ENCODE measurements at regions not wholly inside any gene's neighbourhood (a gene's known extent, or its start where the extent isn't known, plus 50 kb on each side); places are given as distances from the start of the nearest gene placed in this dataset.
"Not testable (repeated sequence)": the region's sequence is repeated elsewhere in the genome, so short reads cannot be mapped to it uniquely, and the experiment has no call there.

DNA sequence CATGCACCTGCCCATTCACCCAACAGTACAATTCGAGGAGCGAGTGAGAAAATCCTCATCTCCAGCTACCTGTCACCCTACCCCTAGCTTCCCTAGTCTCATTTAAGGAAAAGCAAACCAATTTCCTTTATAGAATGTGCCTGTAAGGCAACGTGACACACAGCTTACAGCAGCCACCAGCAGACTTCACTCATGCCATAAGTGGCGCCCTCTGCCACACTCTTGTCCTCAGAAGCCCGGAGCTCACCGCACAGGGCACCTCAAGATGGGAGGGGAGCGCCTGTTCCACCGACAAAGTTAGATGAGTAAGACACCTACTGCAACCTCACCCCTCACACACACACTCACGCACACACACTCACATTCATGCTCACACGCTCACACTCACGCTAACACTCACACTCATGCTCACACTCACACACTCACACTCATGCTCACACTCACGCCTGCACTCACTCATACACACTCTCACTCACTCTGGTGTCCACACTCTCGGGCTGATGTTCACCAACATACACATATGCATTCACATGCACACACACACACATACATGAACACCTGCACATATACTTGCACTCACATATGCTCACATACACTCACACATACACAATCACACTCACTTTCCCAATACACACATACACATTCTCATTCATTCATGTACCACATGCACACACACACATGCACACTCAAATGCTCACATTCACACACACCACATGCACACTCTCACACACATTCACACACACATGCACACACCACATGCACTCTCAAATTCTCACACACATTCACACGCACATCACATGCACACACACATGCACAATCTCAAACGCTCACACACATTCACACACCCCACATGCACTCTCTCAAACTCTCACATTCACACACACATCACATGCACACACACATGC, 170.7 kb downstream of the PSMG1 start:
- intact Hi-C loops (cut with DNase I), result no loop called here
- no peak for DNase-seq

GRCh38 chr21:39011911-39012310, 171.3 kb downstream of the PSMG1 start:
- intact Hi-C loops (cut with DNase I), result no loop called here
- DNase-seq, result no peak

DNA sequence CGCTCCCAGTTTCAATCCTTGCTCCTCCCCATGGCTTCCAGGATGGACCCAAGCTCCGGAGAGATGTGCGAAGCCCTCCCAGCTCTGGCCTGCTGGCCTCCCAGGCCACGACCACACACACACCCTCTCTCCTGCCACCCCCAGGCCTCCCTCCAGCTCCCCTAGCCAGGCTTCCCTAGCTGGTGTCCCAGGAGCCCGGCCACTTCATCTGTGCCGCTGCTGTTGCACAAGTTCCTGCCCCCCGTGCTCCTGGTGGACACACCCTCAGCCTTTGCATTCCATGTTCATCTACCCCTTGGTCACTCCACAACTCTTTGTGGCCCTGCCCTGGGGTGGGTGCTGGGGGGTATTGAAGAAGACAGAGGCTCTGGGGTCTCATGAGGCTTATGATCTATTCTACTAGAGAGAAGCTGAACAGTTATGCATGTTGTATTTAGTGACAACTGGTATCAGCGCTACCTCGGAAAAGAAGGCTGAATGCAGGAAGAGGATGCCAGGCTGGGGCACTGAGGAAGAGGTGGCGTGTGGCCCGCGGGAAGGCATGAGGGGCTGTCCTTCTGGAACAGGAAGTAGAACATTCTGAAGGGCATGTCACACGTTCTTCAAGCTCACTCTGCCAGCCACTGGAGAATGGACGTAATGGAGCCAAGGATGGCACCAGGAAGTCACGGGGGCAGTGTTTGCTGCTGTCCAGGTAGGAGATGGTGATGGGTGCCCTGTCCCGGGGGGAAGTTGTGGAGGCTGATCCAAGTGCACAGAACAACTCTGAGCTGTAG, 172.4 kb downstream of the PSMG1 start:
- intact Hi-C loops (cut with DNase I), result no loop called here
- DNase-seq, result peak in 4 of 42 donors; percentile 25 to 51 (median 36)

- intact Hi-C loops (cut with DNase I), result no loop called here
- peak in 5 of 42 donors; percentile 36 to 59 (median 39) for DNase-seq
These were observed 173.5 kb downstream of the PSMG1 start for GRCh38 chr21:39009587-39010225.

- no peak for DNase-seq
- intact Hi-C loops (cut with DNase I), result no loop called here
These were observed 175.3 kb downstream of the PSMG1 start for GRCh38 chr21:39007985-39008384.

DNA sequence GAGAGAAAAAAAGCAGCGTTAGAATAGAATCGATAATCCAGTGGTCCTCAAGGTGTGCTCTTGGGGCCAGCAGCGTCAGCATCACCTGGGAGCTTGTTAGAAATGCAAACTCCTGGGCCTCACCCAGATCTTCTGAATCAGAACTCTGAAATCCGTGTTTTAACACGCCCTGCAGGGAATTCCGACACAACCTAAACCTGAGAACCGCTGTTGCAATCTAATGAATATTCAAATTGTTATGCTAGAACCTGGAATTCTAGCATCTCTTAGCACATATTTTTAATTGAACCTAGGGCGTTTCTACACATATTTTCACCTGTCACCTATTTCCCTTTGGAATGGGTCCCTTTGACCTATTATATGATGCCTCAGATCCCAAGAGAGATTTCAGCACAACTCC, 175.7 kb downstream of the PSMG1 start:
- no peak for DNase-seq
- intact Hi-C loops (cut with DNase I), result no loop called here

GRCh38 chr21:39006571-39007311, 176.5 kb downstream of the PSMG1 start:
- DNase-seq, result peak in 24 of 42 donors; percentile 13 to 67 (median 39)

DNA sequence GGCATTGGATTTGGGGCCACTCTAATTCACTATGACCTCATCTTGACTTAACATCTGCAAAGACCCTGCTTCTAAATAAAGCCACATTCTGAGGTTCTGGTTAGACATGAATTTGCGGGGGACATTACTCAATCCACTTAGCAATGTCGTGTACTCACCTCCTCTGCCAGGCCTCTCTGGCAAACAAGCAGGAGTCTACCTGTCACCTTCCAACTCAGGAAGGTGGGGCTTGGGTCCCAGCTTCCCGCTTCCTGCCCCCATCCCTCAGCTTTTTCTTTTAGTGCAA, 177.8 kb downstream of the PSMG1 start:
- no peak for DNase-seq
- intact Hi-C loops (cut with DNase I), result no loop called here

More at GRCh38 chr21:39006571-39007311, 176.5 kb downstream of the PSMG1 start:
- intact Hi-C loops (cut with DNase I), result no loop called here

GRCh38 chr21:39004634-39005501, 178.4 kb downstream of the PSMG1 start:
- DNase-seq, result peak in 34 of 42 donors; percentile 15 to 69 (median 46)
- intact Hi-C loops (cut with DNase I), result no loop called here

DNA sequence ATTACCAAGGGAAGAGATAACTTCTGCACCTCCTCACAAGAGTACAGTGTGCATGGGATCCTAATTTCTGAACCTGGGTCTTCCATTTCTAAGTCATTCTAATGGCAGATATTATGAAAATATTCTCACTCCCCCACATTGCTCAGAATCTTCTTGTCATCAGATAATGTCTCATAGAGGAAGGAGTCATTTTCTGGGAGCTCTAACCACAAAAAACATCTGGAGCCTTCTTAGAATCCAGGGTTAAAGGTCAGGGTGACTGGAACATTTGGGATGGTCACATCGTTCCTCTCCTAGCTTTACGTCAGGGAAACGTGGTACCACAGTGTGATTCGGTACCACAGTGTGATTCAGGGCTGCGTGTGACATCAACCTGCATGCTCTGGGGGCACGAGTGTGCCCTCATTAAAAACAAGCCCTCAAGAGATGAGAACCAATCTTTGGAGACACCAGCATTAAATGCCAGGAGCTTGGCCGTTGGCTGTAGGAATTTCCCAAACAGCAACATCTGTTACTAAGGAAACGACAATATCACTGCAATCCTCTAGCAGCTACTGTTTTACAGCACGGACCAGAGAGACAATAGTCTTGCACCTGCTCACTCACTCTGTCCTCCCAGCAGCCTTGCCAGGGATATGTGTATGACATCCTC, 179.1 kb downstream of the PSMG1 start:
- intact Hi-C loops (cut with DNase I), result no loop called here
- no peak for DNase-seq

GRCh38 chr21:39001341-39001740, 181.9 kb downstream of the PSMG1 start:
- no peak for DNase-seq
- intact Hi-C loops (cut with DNase I), result no loop called here

DNA sequence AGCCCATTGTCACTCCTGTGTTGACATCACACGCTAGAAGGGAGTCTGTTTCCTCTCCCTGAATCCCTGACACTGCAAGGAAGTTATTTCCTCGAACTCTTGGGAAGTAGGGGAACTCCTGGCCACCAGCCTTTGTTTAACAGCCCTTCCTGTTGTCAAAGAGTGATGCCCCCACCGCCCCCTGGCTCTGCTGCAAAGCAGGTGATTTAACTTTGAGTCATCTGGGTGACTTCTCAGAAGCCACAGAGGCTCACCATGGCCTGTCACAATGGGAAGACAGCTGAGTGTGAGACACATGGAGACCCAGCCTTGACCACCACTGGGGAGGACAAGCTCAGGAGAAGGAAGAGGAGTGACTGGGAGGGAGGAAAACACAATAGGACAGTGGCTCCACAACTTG, 182.8 kb downstream of the PSMG1 start:
- intact Hi-C loops (cut with DNase I), result no loop called here
- no peak for DNase-seq

- no peak for DNase-seq
- intact Hi-C loops (cut with DNase I), result no loop called here
These were observed 184.1 kb downstream of the PSMG1 start for GRCh38 chr21:38999161-38999560.

DNA sequence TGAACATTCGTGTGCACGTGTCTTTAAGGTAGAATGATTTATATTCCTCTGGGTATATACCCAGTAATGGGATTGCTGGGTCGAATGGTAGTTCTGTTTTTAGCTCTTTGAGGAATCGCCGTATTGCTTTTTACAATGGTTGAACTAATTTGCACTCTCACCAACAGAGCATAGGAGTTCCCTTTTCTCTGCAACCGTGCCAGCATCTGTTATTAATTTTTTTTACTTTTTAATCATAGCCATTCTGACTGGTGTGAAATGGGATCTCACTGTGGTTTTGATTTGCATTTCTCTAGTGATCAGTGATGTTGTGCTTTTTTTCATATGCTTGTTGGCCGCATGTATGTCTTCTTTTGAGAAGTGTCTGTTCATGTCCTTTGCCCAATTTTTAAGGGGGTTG, 185.0 kb downstream of the PSMG1 start:
- DNase-seq; intact Hi-C loops (cut with DNase I): not testable (repeated sequence)

- DNase-seq; intact Hi-C loops (cut with DNase I): not testable (repeated sequence)
These were observed 185.4 kb downstream of the PSMG1 start for GRCh38 chr21:38997843-38998175.

- intact Hi-C loops (cut with DNase I), result no loop called here
- DNase-seq, result no peak
These were observed 186.0 kb downstream of the PSMG1 start for GRCh38 chr21:38997051-38997842.

DNA sequence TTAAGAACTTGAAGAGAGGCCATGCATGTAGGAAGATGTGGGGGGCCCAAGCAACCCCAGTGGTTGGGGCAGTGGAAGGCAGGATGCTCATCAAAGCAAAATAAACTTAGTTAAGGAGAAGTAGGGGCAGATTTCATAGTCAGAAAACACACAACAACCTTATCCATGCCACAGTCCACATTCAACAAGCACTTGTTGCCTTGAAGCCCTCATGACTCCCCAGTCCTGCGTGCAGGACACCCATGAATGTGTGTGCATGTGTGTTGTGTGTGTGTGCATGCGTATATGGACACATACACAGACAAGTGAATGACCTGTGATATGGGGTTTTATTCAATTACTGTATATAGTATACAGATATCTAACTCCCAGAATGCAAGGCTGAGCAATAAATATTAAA, 186.9 kb downstream of the PSMG1 start:
- DNase-seq, result no peak
- intact Hi-C loops (cut with DNase I), result no loop called here

Measured in head of caudate nucleus (tissue), 42 donors.